Mucosa of descending colon (tissue), 3 donors: ENCODE measurements at regions not wholly inside any gene's neighbourhood (a gene's known extent, or its start where the extent isn't known, plus 50 kb on each side); places are given as distances from the start of the nearest gene placed in this dataset.
"Not testable (repeated sequence)": the region's sequence is repeated elsewhere in the genome, so short reads cannot be mapped to it uniquely, and the experiment has no call there.

Source experiments
- ATAC-seq: fragments of 200-7000 bp; cut with Tn5 transposase; one replicate; pipeline ENCODE4 v1.9.1; 2020; ENCODE audit warnings: mild to moderate bottlenecking, moderate library complexity
- DNase-seq, 3 donors: peaks; one replicate each; pipeline ENCODE4 v3.0.0-alpha.2; 2020
- H3K36me3 ChIP-seq: fragments of 200-600 bp; one replicate; pipeline ENCODE4 v1.8.0; 2021; ENCODE audit warnings: low read depth, mild to moderate bottlenecking
- H3K4me1 ChIP-seq: fragments of 200-600 bp; one replicate; pipeline ENCODE4 v1.8.0; 2021; ENCODE audit warnings: low read depth, mild to moderate bottlenecking
- H3K4me3 ChIP-seq: fragments of 200-600 bp; one replicate; pipeline ENCODE4 v1.8.0; 2021; ENCODE audit warnings: mild to moderate bottlenecking
- H3K9me3 ChIP-seq: fragments of 200-600 bp; one replicate; pipeline ENCODE4 v1.8.0; 2021; ENCODE audit warnings: mild to moderate bottlenecking
- CTCF ChIP-seq: fragments of 200-600 bp; IDR thresholded peaks from one replicate; pipeline ENCODE4 v1.8.0; 2022; ENCODE audit warnings: antibody characterized with exemption, mild to moderate bottlenecking
- intact Hi-C, 2 donors: fragments of 100-400 bp; cut with DNase I in 1 of 2; cut with micrococcal nuclease in 1 of 2; formaldehyde crosslinking; loops; one replicate each; pipeline versions ENCODE4 v1.11.0 to v1.11.1; 2022; cut with DNase I, micrococcal nuclease
- donor health status: DM: no; HTN: no; CAD: no; lungs with moderate emphysema.
- donor health status: DM: no; HTN: no; CAD: no.
- donor health status: DM: no; HTN: yes; CAD: no.

GRCh38 chr7:149586646-149587645 lies 89.3 kb upstream of the ZNF746 start:
- no peaks in the 10 kb centered on the region for H3K4me1 ChIP-seq
- ATAC-seq, result no peak
- DNase-seq, result no peak
- H3K9me3 ChIP-seq, result peaks cover 2% of the 10 kb centered on the region
- TF ChIP-seq CTCF, result no peak
- intact Hi-C loops, result no loop called here
- no peak overlapping the region for H3K4me3 ChIP-seq
- H3K36me3 ChIP-seq, result no peaks in the 10 kb centered on the region

- H3K4me1 ChIP-seq, result no peaks in the 10 kb centered on the region
- ATAC-seq, result no peak
- no peaks in the 10 kb centered on the region for H3K36me3 ChIP-seq
- no peak overlapping the region for H3K4me3 ChIP-seq
- intact Hi-C loops, result no loop called here
- peaks cover 21% of the 10 kb centered on the region for H3K9me3 ChIP-seq
- TF ChIP-seq CTCF, result no peak
- DNase-seq, result no peak
Measured at GRCh38 chr7:149584530-149584929, 86.9 kb upstream of the ZNF746 start.

GRCh38 chr7:149584009-149584408 lies 86.4 kb upstream of the ZNF746 start:
- DNase-seq (no peak), ATAC-seq (no peak)
- Histone ChIP-seq H3K4me3 (no peak overlapping the region), H3K36me3 (no peaks in the 10 kb centered on the region), H3K4me1 (no peaks in the 10 kb centered on the region), H3K9me3 (peaks cover 25% of the 10 kb centered on the region)
- TF ChIP-seq CTCF, result no peak
- intact Hi-C loops, result no loop called here

- Histone ChIP-seq H3K36me3 (no peaks in the 10 kb centered on the region), H3K4me1 (no peaks in the 10 kb centered on the region), H3K9me3 (peaks cover 32% of the 10 kb centered on the region), H3K4me3 (no peak overlapping the region)
- no peak for TF ChIP-seq CTCF
- no peak for DNase-seq
- no peak for ATAC-seq
- intact Hi-C loops, result no loop called here
Measured at GRCh38 chr7:149580328-149580727, 82.7 kb upstream of the ZNF746 start.

GRCh38 chr7:149579365-149579764 lies 81.8 kb upstream of the ZNF746 start:
- intact Hi-C loops, DNase-seq, H3K4me1 ChIP-seq, H3K36me3 ChIP-seq, ATAC-seq, H3K4me3 ChIP-seq: not testable (repeated sequence)
- peaks cover 37% of the 10 kb centered on the region for H3K9me3 ChIP-seq

GRCh38 chr7:149574428-149574827 lies 76.8 kb upstream of the ZNF746 start:
- peaks cover 44% of the 10 kb centered on the region for H3K9me3 ChIP-seq
- H3K36me3 ChIP-seq, H3K4me3 ChIP-seq, ATAC-seq, H3K4me1 ChIP-seq, intact Hi-C loops, DNase-seq: not testable (repeated sequence)
